NT2/D1 (cell line): ENCODE measurements at regions not wholly inside any gene's neighbourhood (a gene's known extent, or its start where the extent isn't known, plus 50 kb on each side); places are given as distances from the start of the nearest gene placed in this dataset.

Experiments used
- SUZ12 ChIP-seq: IDR thresholded peaks from 2 replicates; pipeline ENCODE4 v1.6.1; 2011; ENCODE audit not compliant: insufficient read length, insufficient read depth; ENCODE audit errors: extremely low read depth
- YY1 ChIP-seq: IDR thresholded peaks from 2 replicates; pipeline ENCODE4 v1.6.1; 2011; ENCODE audit not compliant: insufficient read length, insufficient read depth
- ZNF274 ChIP-seq: IDR thresholded peaks from 2 replicates; pipeline ENCODE4 v1.6.1; 2011; ENCODE audit warnings: mild to moderate bottlenecking, low read depth, low read length

DNA sequence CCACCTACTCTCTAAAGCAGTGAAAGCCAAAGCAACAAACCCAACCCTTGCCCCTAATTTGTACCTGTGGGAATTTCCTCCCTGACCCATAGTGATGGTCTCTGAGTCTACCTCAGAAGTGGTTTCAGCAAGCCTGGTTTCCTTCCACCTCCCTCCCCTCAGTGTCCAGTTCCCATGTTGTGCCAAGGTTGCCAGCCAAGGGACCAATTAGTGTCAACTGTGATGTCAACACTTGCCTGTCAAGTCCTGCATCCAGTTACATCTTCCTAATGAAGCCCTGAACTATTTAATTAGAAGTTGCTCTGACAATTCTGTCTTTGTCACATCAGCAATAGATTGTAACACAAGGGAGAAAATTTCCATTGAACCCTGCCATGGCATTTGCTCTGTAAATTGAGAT lies 194.4 kb upstream of the CCDC196 start:
- TF ChIP-seq YY1 (no peak), SUZ12 (no peak), ZNF274 (no peak)
